IMR-90 (cell line): ENCODE measurements at regions not wholly inside any gene's neighbourhood (a gene's known extent, or its start where the extent isn't known, plus 50 kb on each side); places are given as distances from the start of the nearest gene placed in this dataset.

Experiments used
- ATAC-seq: fragments of 200-7000 bp; cut with Tn5 transposase; 2 replicates; pipeline ENCODE4 v1.9.1; 2020; ENCODE audit warnings: low read depth, mild to moderate bottlenecking, moderate library complexity
- BruUV-seq: library from RNA; stranded (reverse); fragments of 400-500 nt; replicated peaks from 2 replicates; lab custom pipeline; 2021; lab: Mats Ljungman, UMichigan
- CTCF ChIA-PET: fragments of 300-600 bp; formaldehyde crosslinking; extraction: SDS; loops from one replicate; lab custom pipeline; 2021; ENCODE audit warnings: antibody characterized with exemption; lab: Yijun Ruan, JAX
- POLR2A ChIA-PET: fragments of 300-600 bp; sonication (Branson Sonifier 250); formaldehyde crosslinking; loops from one replicate; lab custom pipeline; 2022; ENCODE audit warnings: antibody characterized with exemption; ENCODE audit not compliant: unreplicated experiment; lab: Charles Lee
- DNase-seq: peaks from one replicate; pipeline ENCODE4 v3.0.0; 2013
- H2AFZ ChIP-seq: replicated peaks from 2 replicates; pipeline ENCODE3; 2013; ENCODE audit warnings: low read length, mild to moderate bottlenecking; ENCODE audit not compliant: poor library complexity
- H2AK5ac ChIP-seq: 2 replicates; pipeline ENCODE4 v1.6.1; 2013; ENCODE audit warnings: low read depth, low read length, inconsistent platforms
- H2AK9ac ChIP-seq: replicated peaks from 2 replicates; pipeline ENCODE3; 2013; ENCODE audit warnings: mild to moderate bottlenecking, low read depth, low read length, moderate library complexity; ENCODE audit not compliant: poor library complexity
- H2BK120ac ChIP-seq: 2 replicates; pipeline ENCODE4 v1.6.1; 2013; ENCODE audit warnings: low read depth, low read length, inconsistent platforms
- H2BK15ac ChIP-seq: 3 replicates; pipeline ENCODE4 v1.6.1; 2013; ENCODE audit warnings: low read depth, low read length, inconsistent platforms
- H2BK20ac ChIP-seq: 2 replicates; pipeline ENCODE4 v1.6.1; 2013; ENCODE audit warnings: low read depth, mild to moderate bottlenecking, inconsistent platforms, low read length, moderate library complexity
- H2BK5ac ChIP-seq: 2 replicates; pipeline ENCODE4 v1.6.1; 2013; ENCODE audit warnings: mild to moderate bottlenecking, low read depth, low read length, inconsistent platforms; ENCODE audit not compliant: poor library complexity, severe bottlenecking
- H3K14ac ChIP-seq: replicated peaks from 2 replicates; pipeline ENCODE4 v1.6.1; 2013; ENCODE audit warnings: low read depth, low read length, inconsistent platforms
- H3K18ac ChIP-seq: 2 replicates; pipeline ENCODE4 v1.6.1; 2013; ENCODE audit warnings: low read depth, low read length, control low read depth
- H3K23ac ChIP-seq: 2 replicates; pipeline ENCODE4 v1.6.1; 2013; ENCODE audit warnings: low read depth, low read length, inconsistent platforms
- H3K27ac ChIP-seq: 2 replicates; pipeline ENCODE4 v1.5.1; 2013; ENCODE audit warnings: mild to moderate bottlenecking, control low read depth, low read length; ENCODE audit not compliant: insufficient read depth
- H3K27me3 ChIP-seq: 2 replicates; pipeline ENCODE4 v1.6.1; 2013; ENCODE audit warnings: low read length; ENCODE audit not compliant: control insufficient read depth, insufficient read depth
- H3K36me3 ChIP-seq: 2 replicates; pipeline ENCODE4 v1.6.1; 2013; ENCODE audit warnings: low read length, mixed read lengths; ENCODE audit not compliant: control insufficient read depth, insufficient read depth
- H3K4ac ChIP-seq: 2 replicates; pipeline ENCODE4 v1.6.1; 2013; ENCODE audit warnings: low read depth, low read length, inconsistent platforms
- H3K4me1 ChIP-seq: 2 replicates; pipeline ENCODE4 v1.6.1; 2013; ENCODE audit warnings: low read length, mixed read lengths; ENCODE audit not compliant: control insufficient read depth, insufficient read depth
- H3K4me2 ChIP-seq: 2 replicates; pipeline ENCODE4 v1.6.1; 2013; ENCODE audit warnings: low read depth, mild to moderate bottlenecking, control low read depth, low read length, moderate library complexity
- H3K4me3 ChIP-seq: 2 replicates; pipeline ENCODE4 v1.5.1; 2013; ENCODE audit warnings: low read depth, mild to moderate bottlenecking, control low read depth, low read length, moderate library complexity; ENCODE audit not compliant: insufficient read depth
- H3K56ac ChIP-seq: 2 replicates; pipeline ENCODE4 v1.6.1; 2013; ENCODE audit warnings: low read length, inconsistent platforms; ENCODE audit not compliant: insufficient read depth; ENCODE audit errors: extremely low read depth
- H3K79me1 ChIP-seq, 2 experiments: 2 replicates each; pipeline ENCODE4 v1.6.1; 2013; ENCODE audit warnings: low read length in 2 of 2, inconsistent platforms in 1 of 2, low read depth in 1 of 2
- H3K9ac ChIP-seq: 2 replicates; pipeline ENCODE4 v1.6.1; 2013; ENCODE audit warnings: low read depth, low read length, control low read depth
- H3K9me1 ChIP-seq: 2 replicates; pipeline ENCODE4 v1.6.1; 2013; ENCODE audit warnings: low read length, inconsistent platforms; ENCODE audit not compliant: insufficient read depth
- H3K9me3 ChIP-seq: 2 replicates; pipeline ENCODE4 v1.6.1; 2013; ENCODE audit warnings: low read length; ENCODE audit not compliant: control insufficient read depth, insufficient read depth
- H4K20me1 ChIP-seq: 2 replicates; pipeline ENCODE4 v1.6.1; 2013; ENCODE audit warnings: low read length, inconsistent platforms; ENCODE audit not compliant: insufficient read depth
- H4K5ac ChIP-seq: 2 replicates; pipeline ENCODE4 v1.6.1; 2013; ENCODE audit warnings: mild to moderate bottlenecking, low read depth, low read length, control low read depth
- H4K8ac ChIP-seq, 2 experiments: 2 replicates each; pipeline ENCODE4 v1.6.1; 2013; ENCODE audit warnings: low read depth in 2 of 2, low read length in 2 of 2, control low read depth in 1 of 2, inconsistent platforms in 1 of 2
- H4K91ac ChIP-seq: 2 replicates; pipeline ENCODE4 v1.6.1; 2013; ENCODE audit warnings: low read depth, low read length, inconsistent platforms; ENCODE audit not compliant: insufficient read depth
- BHLHE40 ChIP-seq: fragments of 150-350 bp; IDR thresholded peaks from 2 replicates; pipeline ENCODE4 v1.6.1; 2016; ENCODE audit warnings: mild to moderate bottlenecking, low read depth, low read length
- CEBPB ChIP-seq: IDR thresholded peaks from 2 replicates; pipeline ENCODE4 v1.6.1; 2012; ENCODE audit warnings: low read depth, low read length, improper control_type of control experiment
- CHD1 ChIP-seq: IDR thresholded peaks from 2 replicates; pipeline ENCODE4 v1.6.1; 2012; ENCODE audit warnings: low read depth, low read length, improper control_type of control experiment
- CTCF ChIP-seq: conservative IDR thresholded peaks from 2 replicates; pipeline ENCODE4 v1.5.1; 2012; ENCODE audit warnings: mild to moderate bottlenecking, low read depth, low read length, improper control_type of control experiment
- FOS ChIP-seq: fragments of 150-350 bp; IDR thresholded peaks from 2 replicates; pipeline ENCODE4 v1.6.1; 2016; ENCODE audit warnings: low read depth, low read length
- MAFK ChIP-seq: IDR thresholded peaks from 2 replicates; pipeline ENCODE4 v1.6.1; 2012; ENCODE audit warnings: low read depth, low read length, improper control_type of control experiment
- MAZ ChIP-seq: IDR thresholded peaks from 2 replicates; pipeline ENCODE4 v1.6.1; 2012; ENCODE audit warnings: low read depth, mild to moderate bottlenecking, low read length, improper control_type of control experiment, moderate library complexity, borderline replicate concordance
- MXI1 ChIP-seq: IDR thresholded peaks from 2 replicates; pipeline ENCODE4 v1.6.1; 2012; ENCODE audit warnings: low read depth, mild to moderate bottlenecking, low read length, moderate library complexity, borderline replicate concordance
- NFE2L2 ChIP-seq: fragments of 150-350 bp; IDR thresholded peaks from 2 replicates; pipeline ENCODE4 v1.6.1; 2016; ENCODE audit warnings: low read depth, mild to moderate bottlenecking, low read length
- POLR2A ChIP-seq: IDR thresholded peaks from 2 replicates; pipeline ENCODE4 v1.6.1; 2012; ENCODE audit warnings: mild to moderate bottlenecking, low read depth, low read length
- RAD21 ChIP-seq: IDR thresholded peaks from 2 replicates; pipeline ENCODE4 v1.6.1; 2012; ENCODE audit warnings: low read length, improper control_type of control experiment
- RCOR1 ChIP-seq: IDR thresholded peaks from 2 replicates; pipeline ENCODE4 v1.6.1; 2012; ENCODE audit warnings: mild to moderate bottlenecking, low read length, improper control_type of control experiment; ENCODE audit not compliant: insufficient replicate concordance
- RFX5 ChIP-seq: IDR thresholded peaks from 2 replicates; pipeline ENCODE4 v1.8.0; 2012; ENCODE audit warnings: low read depth, mild to moderate bottlenecking, low read length, moderate library complexity
- SMC3 ChIP-seq: fragments of 150-350 bp; IDR thresholded peaks from 2 replicates; pipeline ENCODE4 v1.6.1; 2016; ENCODE audit warnings: low read depth, mild to moderate bottlenecking, antibody characterized with exemption, low read length, moderate library complexity
- WGBS, 2 experiments: methylation state at CpG; one replicate each; pipeline versions ENCODE4 v1.1.5 to v1.1.7; 2013; ENCODE audit warnings: missing lambda C conversion rate in 2 of 2; ENCODE audit not compliant: insufficient read length in 1 of 2; ENCODE audit errors: extremely low coverage in 2 of 2; 5-methylcytosine and 5-hydroxymethylcytosine counted together
- dilution Hi-C: fragments of 300-500 bp; cut with HindIII; formaldehyde crosslinking; loops from one replicate; pipeline ENCODE4 v1.14.3; 2018; ENCODE audit warnings: low sequenced_read_pairs; ENCODE audit not compliant: unreplicated experiment
- in situ Hi-C: fragments of 300-500 bp; cut with MboI; formaldehyde crosslinking; loops from 3 replicates; pipeline ENCODE4 v1.14.3; 2019; ENCODE audit warnings: low sequenced_read_pairs, inconsistent platforms, mixed read lengths
- intact Hi-C: fragments of 100-400 bp; cut with micrococcal nuclease; formaldehyde crosslinking; loops from 2 replicates; pipeline ENCODE4 v1.10.0; 2022
- TF ChIP-seq, protein P1 (sequence below): fragments of 150-350 bp; IDR thresholded peaks from 2 replicates; pipeline ENCODE4 v1.6.1; 2017; ENCODE audit warnings: mild to moderate bottlenecking, antibody characterized with exemption, low read length, low read depth
- TF ChIP-seq, protein P2 (sequence below): fragments of 150-350 bp; IDR thresholded peaks from 2 replicates; pipeline ENCODE4 v1.6.1; 2016; ENCODE audit warnings: low read depth, mild to moderate bottlenecking, low read length, moderate library complexity, borderline replicate concordance

DNA sequence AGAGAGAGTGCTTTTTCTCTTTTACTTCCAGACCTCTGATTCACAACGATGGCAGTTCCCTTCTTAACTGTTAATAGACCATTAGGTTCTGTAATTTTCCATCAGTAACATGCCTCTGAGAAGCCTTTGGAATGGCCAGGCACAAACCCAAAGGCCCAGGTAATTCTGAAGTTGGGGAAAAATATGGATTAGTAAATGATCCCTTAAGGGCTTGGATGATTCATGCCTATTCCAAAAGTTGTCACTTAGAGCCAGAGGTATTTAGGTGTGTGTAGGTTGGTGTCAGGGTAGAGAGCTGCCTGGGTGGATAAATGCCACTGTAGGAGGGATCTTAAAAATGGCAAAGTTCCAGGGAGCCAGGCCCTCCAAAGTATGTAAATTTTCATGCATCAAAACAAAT, 228.8 kb downstream of the PLK2 start:
- H2BK120ac ChIP-seq, result no peak overlapping the region
- no peak overlapping the region for H2AFZ ChIP-seq
- no peak overlapping the region for H4K91ac ChIP-seq
- in situ Hi-C loops, result no loop called here
- no peak overlapping the region for H3K27ac ChIP-seq
- no peak overlapping the region for H3K4ac ChIP-seq
- intact Hi-C loops, result no loop called here
- no peaks in the 10 kb centered on the region for H3K36me3 ChIP-seq
- H4K8ac ChIP-seq, result no peak overlapping the region
- H3K14ac ChIP-seq, result no peak overlapping the region
- H2BK15ac ChIP-seq, result no peak overlapping the region
- no peak overlapping the region for H3K4me3 ChIP-seq
- H2AK5ac ChIP-seq, result no peak overlapping the region
- no peak overlapping the region for H2AK9ac ChIP-seq
- H2BK20ac ChIP-seq, result no peak overlapping the region
- ChIA-PET POLR2A (no interaction called here), CTCF (no interaction called here)
- H3K4me2 ChIP-seq, result no peak overlapping the region
- no peaks in the 10 kb centered on the region for H3K79me1 ChIP-seq
- ATAC-seq (no peak), DNase-seq (peak; percentile 8)
- no peak overlapping the region for H3K9ac ChIP-seq
- H3K27me3 ChIP-seq, result no peaks in the 10 kb centered on the region
- no peaks in the 10 kb centered on the region for H3K4me1 ChIP-seq
- H3K9me3 ChIP-seq, result no peaks in the 10 kb centered on the region
- no TSS peak for BruUV-seq
- TF ChIP-seq SMC3 (no peak), CTCF (no peak), RAD21 (no peak), CHD1 (no peak), CEBPB (no peak), NFE2L2 (no peak), FOS (no peak), MAZ (no peak), POLR2A (no peak), RFX5 (no peak), MAFK (no peak), RCOR1 (no peak), MXI1 (no peak), BHLHE40 (no peak)
- TF ChIP-seq, protein P1, sequence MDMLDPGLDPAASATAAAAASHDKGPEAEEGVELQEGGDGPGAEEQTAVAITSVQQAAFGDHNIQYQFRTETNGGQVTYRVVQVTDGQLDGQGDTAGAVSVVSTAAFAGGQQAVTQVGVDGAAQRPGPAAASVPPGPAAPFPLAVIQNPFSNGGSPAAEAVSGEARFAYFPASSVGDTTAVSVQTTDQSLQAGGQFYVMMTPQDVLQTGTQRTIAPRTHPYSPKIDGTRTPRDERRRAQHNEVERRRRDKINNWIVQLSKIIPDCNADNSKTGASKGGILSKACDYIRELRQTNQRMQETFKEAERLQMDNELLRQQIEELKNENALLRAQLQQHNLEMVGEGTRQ, result no peak
- TF ChIP-seq, protein P2, sequence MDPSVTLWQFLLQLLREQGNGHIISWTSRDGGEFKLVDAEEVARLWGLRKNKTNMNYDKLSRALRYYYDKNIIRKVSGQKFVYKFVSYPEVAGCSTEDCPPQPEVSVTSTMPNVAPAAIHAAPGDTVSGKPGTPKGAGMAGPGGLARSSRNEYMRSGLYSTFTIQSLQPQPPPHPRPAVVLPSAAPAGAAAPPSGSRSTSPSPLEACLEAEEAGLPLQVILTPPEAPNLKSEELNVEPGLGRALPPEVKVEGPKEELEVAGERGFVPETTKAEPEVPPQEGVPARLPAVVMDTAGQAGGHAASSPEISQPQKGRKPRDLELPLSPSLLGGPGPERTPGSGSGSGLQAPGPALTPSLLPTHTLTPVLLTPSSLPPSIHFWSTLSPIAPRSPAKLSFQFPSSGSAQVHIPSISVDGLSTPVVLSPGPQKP, result no peak
- H4K20me1 ChIP-seq, result no peaks in the 10 kb centered on the region
- no peak overlapping the region for H3K18ac ChIP-seq
- no peak overlapping the region for H4K5ac ChIP-seq
- H3K56ac ChIP-seq, result no peak overlapping the region
- no peak overlapping the region for H2BK5ac ChIP-seq
- H3K23ac ChIP-seq, result no peak overlapping the region
- dilution Hi-C loops, result no loop called here
- WGBS, 2 experiments, result no CpG with 5 or more reads among the region's 1 CpG
- no peaks in the 10 kb centered on the region; the same call in 1 of the 2 replicates for H3K9me1 ChIP-seq
